Vagina (tissue), 2 donors: ENCODE measurements at regions not wholly inside any gene's neighbourhood (a gene's known extent, or its start where the extent isn't known, plus 50 kb on each side); places are given as distances from the start of the nearest gene placed in this dataset.

Experiments used
- CTCF ChIP-seq, 3 experiments: fragments of 450-650 bp in 2 of 3; fragments of 200-600 bp in 1 of 3; sonication (generic) in 1 of 3; IDR thresholded peaks; one replicate each; pipeline ENCODE4 v1.5.1; 2017 to 2019; ENCODE audit warnings: antibody characterized with exemption in 3 of 3, mild to moderate bottlenecking in 2 of 3, moderate library complexity in 2 of 3
- POLR2A ChIP-seq, 2 donors: fragments of 450-650 bp; IDR thresholded peaks; one replicate each; pipeline ENCODE4 v1.6.1; 2017; ENCODE audit warnings: antibody characterized with exemption in 2 of 2, mild to moderate bottlenecking in 2 of 2, moderate library complexity in 2 of 2

GRCh38 chr13:83601539-83601938, 280.7 kb downstream of the SLITRK1 start:
- TF ChIP-seq POLR2A (IDR thresholded peaks at IDR 0.05): no peak
- TF ChIP-seq CTCF (IDR thresholded peaks at IDR 0.05): no peak
